Left renal cortex interstitium (tissue), 4 donors: ENCODE measurements at regions not wholly inside any gene's neighbourhood (a gene's known extent, or its start where the extent isn't known, plus 50 kb on each side); places are given as distances from the start of the nearest gene placed in this dataset.
"Not testable (repeated sequence)": the region's sequence is repeated elsewhere in the genome, so short reads cannot be mapped to it uniquely, and the experiment has no call there.

Experiments
- DNase-seq, 4 donors: peaks; one replicate each; pipeline ENCODE4 v3.0.0-alpha.2; 2013; ENCODE audit warnings: low read depth in 4 of 4, low spot score in 2 of 4, missing footprints in 1 of 4

- no peak for DNase-seq
Measured at GRCh38 chr10:57430376-57430775, 837.3 kb downstream of the IPMK start.

GRCh38 chr10:57420881-57421280 lies 846.8 kb downstream of the IPMK start:
- DNase-seq, result no peak

GRCh38 chr10:57418476-57418875 lies 849.2 kb downstream of the IPMK start:
- no peak for DNase-seq

DNA sequence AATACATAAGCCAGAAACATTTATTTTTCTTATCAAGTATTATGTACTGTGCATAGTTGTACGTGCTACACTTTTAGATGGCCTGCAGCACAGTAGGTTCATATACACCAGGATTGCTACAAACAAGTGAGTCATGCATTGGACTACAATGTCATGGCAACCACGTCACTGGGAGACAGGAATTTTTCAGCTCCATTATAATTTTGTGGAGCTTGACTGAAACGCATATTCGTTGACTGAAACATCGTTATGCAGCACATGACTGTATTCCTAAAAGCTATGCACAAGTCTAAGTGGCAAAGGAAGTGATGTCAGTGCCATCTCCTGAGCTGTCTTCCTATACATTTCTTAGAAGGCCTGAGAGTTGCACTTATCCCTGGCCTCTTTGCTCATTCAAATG lies 871.8 kb downstream of the IPMK start:
- DNase-seq, result no peak

GRCh38 chr10:57367412-57367811 lies 900.3 kb downstream of the IPMK start:
- no peak for DNase-seq

- no peak for DNase-seq
Measured at GRCh38 chr10:57362811-57363210, 904.9 kb downstream of the IPMK start.

- DNase-seq, result no peak
Measured at GRCh38 chr10:57353403-57354003, 914.2 kb downstream of the IPMK start.

- DNase-seq, result no peak
Measured at GRCh38 chr10:57351076-57351475, 916.6 kb downstream of the IPMK start.

GRCh38 chr10:57341294-57341693 lies 926.4 kb downstream of the IPMK start:
- DNase-seq, result no peak

GRCh38 chr10:57338823-57339558 lies 928.7 kb downstream of the IPMK start:
- DNase-seq, result peak in 2 of 4 donors; percentile 9 to 15

DNA sequence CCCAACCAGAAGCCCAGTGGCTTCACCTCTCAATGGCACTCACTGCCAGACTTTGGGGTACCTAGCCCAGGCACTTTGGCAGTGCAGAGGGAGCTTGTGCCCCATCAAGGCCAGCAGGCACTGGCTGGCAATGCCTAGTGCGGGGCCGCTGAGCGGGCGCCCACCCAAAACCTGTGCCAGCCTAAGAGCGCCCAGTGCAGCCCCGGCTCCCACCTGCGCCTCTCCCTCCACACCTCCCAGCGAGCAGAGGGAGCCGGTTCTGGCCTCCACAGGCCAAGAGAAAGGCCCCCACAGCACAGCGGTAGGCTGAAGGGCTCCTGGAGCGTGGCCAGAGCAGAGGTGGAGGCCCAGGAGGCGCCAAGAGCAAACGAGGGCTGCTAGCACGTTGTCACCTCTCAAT lies 930.8 kb downstream of the IPMK start:
- DNase-seq, result no peak

- DNase-seq, result peak in 1 of 4 donors; percentile 9
Measured at GRCh38 chr10:57336341-57336740, 931.4 kb downstream of the IPMK start.

GRCh38 chr10:57334523-57334922 lies 933.2 kb downstream of the IPMK start:
- no peak for DNase-seq

- no peak for DNase-seq
Measured at GRCh38 chr10:57333880-57334279, 933.8 kb downstream of the IPMK start.

GRCh38 chr10:57321400-57321854 lies 946.3 kb downstream of the IPMK start:
- DNase-seq, result not testable (repeated sequence)

GRCh38 chr10:57320416-57320815 lies 947.3 kb downstream of the IPMK start:
- DNase-seq, result no peak

GRCh38 chr10:57314046-57314445 lies 953.0 kb upstream of the ZWINT start:
- no peak for DNase-seq

DNA sequence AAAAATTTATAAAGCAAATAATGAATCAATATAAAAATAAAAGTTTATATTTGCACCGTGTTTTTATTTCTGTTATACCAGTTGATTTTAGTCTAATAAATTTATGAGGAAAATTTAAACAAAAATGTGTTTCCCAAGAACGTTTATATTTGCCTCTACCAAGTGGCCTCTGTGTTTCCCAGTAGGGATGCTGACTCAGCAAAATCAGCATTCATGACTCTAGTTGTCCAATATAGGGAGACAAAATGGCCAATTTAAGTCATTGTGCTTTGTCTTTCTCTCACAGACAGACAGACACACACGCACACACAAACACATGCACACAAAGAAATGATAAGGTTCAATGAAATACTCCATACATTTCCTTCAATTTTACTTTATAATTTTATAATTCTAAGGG lies 942.5 kb upstream of the ZWINT start:
- no peak for DNase-seq

DNA sequence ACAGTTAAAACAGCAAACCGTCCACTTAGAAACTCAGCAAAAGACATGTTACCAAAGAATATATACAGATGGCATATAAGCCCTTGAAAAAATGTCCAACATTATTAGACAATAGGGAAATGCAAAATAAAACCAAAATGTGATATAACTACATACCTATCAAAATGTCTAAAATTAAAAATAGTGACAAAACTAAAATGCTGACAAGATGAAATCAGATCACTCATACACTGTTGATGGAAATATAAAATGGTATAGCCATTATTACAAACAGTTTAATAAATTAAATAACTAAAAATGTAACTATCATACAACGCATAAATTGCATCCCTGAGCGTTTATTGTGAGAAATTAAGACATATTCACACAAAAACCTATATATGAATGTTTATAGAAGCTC lies 939.7 kb upstream of the ZWINT start:
- no peak for DNase-seq

GRCh38 chr10:57294698-57295097 lies 933.6 kb upstream of the ZWINT start:
- no peak for DNase-seq

DNA sequence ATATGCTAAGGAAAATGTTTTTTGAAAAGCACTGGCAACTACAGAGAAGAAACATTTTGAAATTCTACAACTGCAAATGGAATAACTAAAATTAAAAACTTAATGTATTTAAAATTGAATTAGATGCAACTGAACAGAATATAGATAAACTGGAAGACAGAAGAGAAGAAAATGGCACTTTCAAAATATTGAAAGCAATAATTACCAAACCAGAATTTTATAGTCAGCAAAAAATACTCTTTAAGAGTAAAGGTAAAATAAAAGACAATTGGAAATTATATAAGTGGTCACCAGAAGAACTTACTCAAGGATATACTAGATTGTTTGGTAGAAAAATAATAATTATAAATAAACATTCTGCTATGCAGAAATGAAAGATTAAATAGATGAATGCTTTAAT lies 927.7 kb upstream of the ZWINT start:
- no peak for DNase-seq

DNA sequence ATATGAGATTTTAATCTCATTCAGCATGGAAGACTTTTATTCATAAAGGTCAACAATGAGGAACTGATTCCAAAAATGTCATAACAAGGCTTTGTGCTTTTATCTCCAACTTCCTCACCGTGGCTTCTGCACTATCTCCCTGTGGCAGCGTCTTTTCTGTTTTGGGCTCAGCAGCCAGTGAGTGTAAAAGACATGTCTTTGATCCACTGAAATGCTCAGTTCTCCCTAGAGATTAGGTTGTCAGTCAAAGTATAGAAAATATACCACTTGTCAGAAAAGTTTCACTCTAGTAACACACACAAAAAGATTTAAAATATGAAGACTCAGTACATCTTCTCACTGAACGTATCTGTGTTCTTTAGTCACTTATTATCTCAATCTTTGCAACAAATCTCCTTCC lies 901.8 kb upstream of the ZWINT start:
- no peak for DNase-seq
